ENCODE measurements at regions not wholly inside any gene's neighbourhood (a gene's known extent, or its start where the extent isn't known, plus 50 kb on each side); places are given as distances from the start of the nearest gene placed in this dataset.

- H3K4me3 ChIP-seq (ENCODE audit: low read length, poor library complexity, severe bottlenecking), result no peak overlapping the region
- no peaks in the 10 kb centered on the region for H3K9me2 ChIP-seq (replicated peaks; ENCODE audit: low read depth, low read length)
These were observed 589.9 kb upstream of the LRRTM1 start for GRCh38 chr2:80894486-80894885.

GRCh38 chr2:80893711-80894110 lies 589.2 kb upstream of the LRRTM1 start:
- no peak for TF ChIP-seq EZH2phosphoT487 (IDR thresholded peaks at IDR 0.05; ENCODE audit: borderline replicate concordance)
- TF ChIP-seq CTCF (conservative IDR thresholded peaks at IDR 0.05; ENCODE audit: low read length), result no peak
- no peak overlapping the region for H2AFZ ChIP-seq (ENCODE audit: low read length)
- H3K9me3 ChIP-seq (ENCODE audit: insufficient read depth, low read depth, low read length), result no peaks in the 10 kb centered on the region
- H3K27me3 ChIP-seq (ENCODE audit: insufficient read depth, low read length, poor library complexity, severe bottlenecking), result no peaks in the 10 kb centered on the region
- H3K4me2 ChIP-seq (ENCODE audit: low read depth, low read length, poor library complexity, severe bottlenecking), result no peak overlapping the region
- H4K20me1 ChIP-seq (ENCODE audit: insufficient read depth, low read length, poor library complexity, severe bottlenecking), result no peaks in the 10 kb centered on the region
- H3K36me3 ChIP-seq (ENCODE audit: insufficient read depth, low read length), result no peaks in the 10 kb centered on the region
- H3K4me3 ChIP-seq (ENCODE audit: low read length, poor library complexity, severe bottlenecking), result no peak overlapping the region
- H3F3A ChIP-seq (ENCODE audit: low read depth), result no peaks in the 10 kb centered on the region
- no peak overlapping the region for H3K9ac ChIP-seq (ENCODE audit: low read depth, low read length, poor library complexity, severe bottlenecking)
- no peaks in the 10 kb centered on the region for H3K4me1 ChIP-seq (ENCODE audit: insufficient read depth, low read length, poor library complexity, severe bottlenecking)
- H3K9me2 ChIP-seq (replicated peaks; ENCODE audit: low read depth, low read length), result no peaks in the 10 kb centered on the region
- no peaks in the 10 kb centered on the region for H3K79me2 ChIP-seq (ENCODE audit: insufficient read depth, low read length)

More at GRCh38 chr2:80894486-80894885, 589.9 kb upstream of the LRRTM1 start:
- Histone ChIP-seq H3K4me1 (ENCODE audit: insufficient read depth, low read length, poor library complexity, severe bottlenecking) (no peaks in the 10 kb centered on the region), H4K20me1 (ENCODE audit: insufficient read depth, low read length, poor library complexity, severe bottlenecking) (no peaks in the 10 kb centered on the region), H3K27me3 (ENCODE audit: insufficient read depth, low read length, poor library complexity, severe bottlenecking) (no peaks in the 10 kb centered on the region), H3F3A (ENCODE audit: low read depth) (no peaks in the 10 kb centered on the region), H3K9me3 (ENCODE audit: insufficient read depth, low read depth, low read length) (no peaks in the 10 kb centered on the region), H3K9ac (ENCODE audit: low read depth, low read length, poor library complexity, severe bottlenecking) (no peak overlapping the region), H3K79me2 (ENCODE audit: insufficient read depth, low read length) (no peaks in the 10 kb centered on the region), H2AFZ (ENCODE audit: low read length) (no peak overlapping the region), H3K4me2 (ENCODE audit: low read depth, low read length, poor library complexity, severe bottlenecking) (no peak overlapping the region), H3K36me3 (ENCODE audit: insufficient read depth, low read length) (no peaks in the 10 kb centered on the region)
- no peak for TF ChIP-seq CTCF (conservative IDR thresholded peaks at IDR 0.05; ENCODE audit: low read length)
- no peak for TF ChIP-seq EZH2phosphoT487 (IDR thresholded peaks at IDR 0.05; ENCODE audit: borderline replicate concordance)

GRCh38 chr2:80889009-80889408 lies 584.5 kb upstream of the LRRTM1 start:
- H3F3A ChIP-seq (ENCODE audit: low read depth), result no peaks in the 10 kb centered on the region
- no peaks in the 10 kb centered on the region for H3K36me3 ChIP-seq (ENCODE audit: insufficient read depth, low read length)
- TF ChIP-seq EZH2phosphoT487 (IDR thresholded peaks at IDR 0.05; ENCODE audit: borderline replicate concordance) (no peak), CTCF (conservative IDR thresholded peaks at IDR 0.05; ENCODE audit: low read length) (no peak)
- H3K9ac ChIP-seq (ENCODE audit: low read depth, low read length, poor library complexity, severe bottlenecking), result no peak overlapping the region
- no peak overlapping the region for H3K4me2 ChIP-seq (ENCODE audit: low read depth, low read length, poor library complexity, severe bottlenecking)
- H3K27me3 ChIP-seq (ENCODE audit: insufficient read depth, low read length, poor library complexity, severe bottlenecking), result no peaks in the 10 kb centered on the region
- H3K79me2 ChIP-seq (ENCODE audit: insufficient read depth, low read length), result no peaks in the 10 kb centered on the region
- no peaks in the 10 kb centered on the region for H3K9me2 ChIP-seq (replicated peaks; ENCODE audit: low read depth, low read length)
- H2AFZ ChIP-seq (ENCODE audit: low read length), result no peak overlapping the region
- H3K4me1 ChIP-seq (ENCODE audit: insufficient read depth, low read length, poor library complexity, severe bottlenecking), result no peaks in the 10 kb centered on the region
- H3K4me3 ChIP-seq (ENCODE audit: low read length, poor library complexity, severe bottlenecking), result no peak overlapping the region
- H3K9me3 ChIP-seq (ENCODE audit: insufficient read depth, low read depth, low read length), result no peaks in the 10 kb centered on the region
- H4K20me1 ChIP-seq (ENCODE audit: insufficient read depth, low read length, poor library complexity, severe bottlenecking), result no peaks in the 10 kb centered on the region

All from Loucy (cell line).